ENCODE measurements at regions not wholly inside any gene's neighbourhood (a gene's known extent, or its start where the extent isn't known, plus 50 kb on each side); places are given as distances from the start of the nearest gene placed in this dataset.

DNA sequence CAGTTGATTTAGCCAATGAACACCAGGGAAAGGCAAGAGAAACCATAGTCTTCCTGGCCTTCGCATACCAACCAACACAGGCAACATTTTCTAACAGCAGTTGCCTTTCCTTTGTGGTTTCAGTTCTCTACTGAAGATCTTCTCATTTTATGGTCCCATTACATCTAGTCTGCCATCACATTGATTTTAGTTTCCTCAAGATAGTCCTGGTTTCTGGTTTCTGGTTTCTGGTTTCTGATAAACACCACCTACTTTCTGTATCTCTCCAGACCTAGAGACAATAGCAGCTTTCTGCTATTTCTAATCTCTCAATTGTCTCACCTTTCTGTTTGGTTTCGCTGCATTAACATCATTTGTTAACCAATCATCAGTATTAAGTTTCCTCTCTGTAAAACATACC is 646.3 kb upstream of the SPANXN1 start:
- H3K79me1 ChIP-seq (ENCODE audit: low read depth, low read length), result no peaks in the 10 kb centered on the region
- H2AK5ac ChIP-seq (ENCODE audit: low read depth, low read length), result no peak overlapping the region
- no peak overlapping the region for H3K18ac ChIP-seq (ENCODE audit: extremely low read depth, low read length)
- H3K56ac ChIP-seq (replicated peaks; ENCODE audit: insufficient read length, low read depth, low read length), result no peak overlapping the region
- no peak overlapping the region for H2BK20ac ChIP-seq (ENCODE audit: low read length)
- no peak overlapping the region for H3K14ac ChIP-seq (ENCODE audit: insufficient read length)
- H3K9me3 ChIP-seq (ENCODE audit: insufficient read depth in 2 of 2, low read depth in 1 of 2, low read length in 1 of 2), result no peaks in the 10 kb centered on the region
- H2AFZ ChIP-seq (ENCODE audit: low read length), result no peak overlapping the region
- no peak overlapping the region for H2BK5ac ChIP-seq (ENCODE audit: low read depth, low read length)
- H3K27me3 ChIP-seq (replicated peaks in 1 of 4; ENCODE audit: control insufficient read depth in 3 of 4, extremely low read depth in 1 of 4, insufficient read depth in 3 of 4, low read length in 3 of 4), result no peaks in the 10 kb centered on the region
- POLR2A ChIA-PET (ENCODE audit: partially characterized antibody), result no interaction called here
- H3K4me1 ChIP-seq (replicated peaks in 1 of 4; ENCODE audit: control insufficient read depth in 3 of 4, insufficient read depth in 4 of 4, low read length in 3 of 4), result no peaks in the 10 kb centered on the region
- H3K4me3 ChIP-seq (ENCODE audit: extremely low read depth in 1 of 4, insufficient read depth in 2 of 4, low read depth in 3 of 4, low read length in 4 of 4), result no peak overlapping the region
- no peaks in the 10 kb centered on the region for H3K79me2 ChIP-seq (ENCODE audit: control insufficient read depth in 1 of 2, insufficient read depth in 2 of 2, low read length in 2 of 2)
- no peaks in the 10 kb centered on the region for H4K20me1 ChIP-seq (replicated peaks in 1 of 2; ENCODE audit: control insufficient read depth in 1 of 2, insufficient read depth in 2 of 2, low read length in 2 of 2)
- H3K36me3 ChIP-seq (ENCODE audit: control insufficient read depth in 2 of 4, insufficient read depth in 4 of 4, low read length in 3 of 4), result no peaks in the 10 kb centered on the region
- FAIRE-seq (no peak), DNase-seq (ENCODE audit: low read depth in 1 of 2, low spot score in 2 of 2) (no peak)
- no peak overlapping the region for H4K91ac ChIP-seq (replicated peaks; ENCODE audit: insufficient read length, low read length)
- H2BK12ac ChIP-seq (ENCODE audit: low read depth, low read length), result no peak overlapping the region
- no peak overlapping the region for H3K9ac ChIP-seq (replicated peaks in 1 of 4; ENCODE audit: extremely low read depth in 1 of 4, low read depth in 3 of 4, low read length in 3 of 4)
- H3K4me2 ChIP-seq (ENCODE audit: insufficient read depth in 1 of 2, low read depth in 2 of 2, low read length in 2 of 2), result no peak overlapping the region
- H4K8ac ChIP-seq (ENCODE audit: extremely low read depth, insufficient read depth, low read length), result no peak overlapping the region
- H2BK15ac ChIP-seq (ENCODE audit: low read length), result no peak overlapping the region
- H3K23me2 ChIP-seq (ENCODE audit: low read depth, low read length), result no peaks in the 10 kb centered on the region
- H3K23ac ChIP-seq (ENCODE audit: insufficient read length), result no peak overlapping the region
- H3K27ac ChIP-seq (ENCODE audit: low read depth, low read length), result no peak overlapping the region
- 89% methylated on average over 2 of the region's 2 CpGs; no CpG with 5 or more reads in 1 of the 2 experiments for WGBS, 2 experiments (ENCODE audit: extremely low coverage in 1 of 2, insufficient coverage in 1 of 2, insufficient read length in 1 of 2, insufficient replicate concordance in 2 of 2, low coverage in 1 of 2, low lambda C conversion rate in 2 of 2, missing lambda C conversion rate in 1 of 2)
- H3K4ac ChIP-seq (replicated peaks; ENCODE audit: insufficient read length, low read depth, low read length), result no peak overlapping the region
- CTCF ChIA-PET (ENCODE audit: partially characterized antibody), result no interaction called here
- H2BK120ac ChIP-seq (replicated peaks; ENCODE audit: low read depth, low read length), result no peak overlapping the region
- no peak overlapping the region for H4K5ac ChIP-seq (ENCODE audit: insufficient read length, low read depth, low read length)
- TF ChIP-seq NRF1 (IDR thresholded peaks at IDR 0.05; ENCODE audit: low read depth, low read length), result no peak
- TF ChIP-seq YY1 (IDR thresholded peaks at IDR 0.05; ENCODE audit: low read depth, low read length), result no peak
- TF ChIP-seq RAD21 (IDR thresholded peaks at IDR 0.05 in 1 of 2, conservative IDR thresholded peaks at IDR 0.05 in 1 of 2; ENCODE audit: low read depth in 2 of 2, low read length in 2 of 2), result no peak
- TF ChIP-seq BRCA1 (IDR thresholded peaks at IDR 0.05; ENCODE audit: low read depth, low read length), result no peak
- TF ChIP-seq JUN (IDR thresholded peaks at IDR 0.05; ENCODE audit: low read depth, low read length), result no peak

All from H1 (cell line).